ENCODE measurements at regions not wholly inside any gene's neighbourhood (a gene's known extent, or its start where the extent isn't known, plus 50 kb on each side); places are given as distances from the start of the nearest gene placed in this dataset.
"Not testable (repeated sequence)": the region's sequence is repeated elsewhere in the genome, so short reads cannot be mapped to it uniquely, and the experiment has no call there.

GRCh38 chr7:39825401-39825980 lies 124.6 kb upstream of the CDK13 start:
- no peak for DNase-seq

DNA sequence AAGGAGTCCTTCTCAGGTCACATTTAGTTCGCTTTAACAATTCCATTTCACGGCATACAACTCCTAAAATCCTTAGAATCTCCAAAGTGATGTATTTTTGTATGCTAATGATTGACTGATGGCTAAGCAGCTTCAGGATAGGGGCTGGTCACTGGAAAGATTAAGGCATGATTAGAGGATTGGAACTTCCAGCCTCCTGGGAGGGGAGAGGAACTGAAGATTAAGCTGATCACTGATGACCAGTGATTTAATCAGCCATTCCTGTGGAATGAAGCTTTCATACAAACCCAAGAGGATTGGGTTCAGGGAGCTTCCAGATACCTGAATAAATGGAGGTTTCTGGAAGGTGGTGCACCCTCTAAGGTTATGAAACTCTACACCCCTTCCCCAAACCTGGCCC lies 123.9 kb upstream of the CDK13 start:
- DNase-seq, result no peak

DNA sequence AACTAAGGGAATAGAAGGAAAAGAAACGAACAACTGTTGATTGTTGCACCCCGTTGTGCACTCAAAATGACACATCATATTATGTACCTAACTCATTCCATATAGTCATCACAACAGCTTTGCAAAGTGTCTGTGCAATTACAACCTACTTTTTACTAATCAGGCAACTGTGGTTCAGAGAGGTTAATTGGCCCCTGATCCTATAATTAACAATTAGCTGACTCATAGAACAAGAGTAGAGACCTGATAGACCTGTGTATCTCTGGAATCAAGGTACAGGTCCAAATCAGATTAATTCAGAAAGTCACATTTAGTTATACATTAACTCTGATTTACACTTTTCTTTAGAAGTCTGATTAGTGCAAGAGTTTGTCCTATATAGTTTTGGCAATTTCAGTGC lies 122.5 kb upstream of the CDK13 start:
- DNase-seq, result no peak

GRCh38 chr7:39829028-39829427 lies 121.0 kb upstream of the CDK13 start:
- no peak for DNase-seq

DNA sequence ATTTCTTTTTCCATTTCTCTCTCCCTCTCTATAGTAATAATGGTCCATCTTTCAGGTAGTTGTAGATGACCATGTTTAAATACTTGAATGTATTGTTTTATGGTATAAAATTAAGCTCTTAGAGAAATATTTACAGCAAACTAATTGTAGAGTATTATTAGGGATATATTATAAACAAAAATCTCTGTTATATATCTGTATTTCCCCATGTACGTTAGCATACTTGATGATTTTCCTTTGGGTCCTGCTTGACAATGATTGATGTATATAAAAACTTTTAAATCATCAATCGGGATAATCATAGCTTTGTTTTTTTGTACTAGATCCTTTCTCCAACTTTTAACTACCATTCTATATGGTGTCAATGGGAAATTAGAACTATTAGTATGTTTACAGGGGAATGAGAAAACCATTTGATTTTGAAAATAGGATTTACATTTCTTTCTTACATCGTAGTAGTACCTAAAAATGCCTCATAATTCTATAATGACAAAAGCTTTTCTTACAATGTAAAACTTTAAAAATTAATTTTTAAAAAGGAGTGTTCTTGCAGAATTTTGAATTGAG lies 117.5 kb upstream of the CDK13 start:
- no peak for DNase-seq

DNA sequence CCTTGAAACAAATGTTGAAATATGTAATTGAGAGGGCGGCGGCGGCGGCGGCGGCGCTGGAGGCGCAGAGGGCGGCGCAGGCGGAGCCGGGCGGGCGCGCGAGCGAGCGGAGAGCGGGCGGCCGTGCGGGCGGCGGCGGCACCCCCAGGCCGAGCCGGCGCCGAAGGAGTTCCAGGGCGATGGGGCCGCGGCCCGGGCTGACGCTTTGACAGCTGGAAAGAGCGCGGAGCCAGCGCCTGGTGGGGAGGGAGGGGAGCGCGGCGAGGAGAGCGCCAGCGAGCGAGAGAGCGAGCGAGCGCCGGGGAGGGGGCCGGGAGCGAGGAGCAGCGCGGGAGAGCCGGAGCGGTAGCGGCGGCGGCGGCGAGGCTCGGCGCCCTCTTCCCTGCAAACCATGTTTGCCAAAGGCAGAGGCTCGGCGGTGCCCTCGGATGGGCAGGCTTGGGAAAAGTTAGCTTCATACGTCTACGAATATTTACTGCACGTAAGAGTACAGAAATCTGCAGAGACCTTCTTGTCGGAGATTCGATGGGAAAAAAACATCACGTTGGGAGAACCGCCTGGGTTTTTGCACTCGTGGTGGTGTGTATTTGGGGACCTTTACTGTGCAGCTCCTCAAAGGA lies 116.8 kb upstream of the CDK13 start:
- DNase-seq, result not testable (repeated sequence)

- DNase-seq, result not testable (repeated sequence)
Observed at GRCh38 chr7:39833865-39834634, 116.0 kb upstream of the CDK13 start.

DNA sequence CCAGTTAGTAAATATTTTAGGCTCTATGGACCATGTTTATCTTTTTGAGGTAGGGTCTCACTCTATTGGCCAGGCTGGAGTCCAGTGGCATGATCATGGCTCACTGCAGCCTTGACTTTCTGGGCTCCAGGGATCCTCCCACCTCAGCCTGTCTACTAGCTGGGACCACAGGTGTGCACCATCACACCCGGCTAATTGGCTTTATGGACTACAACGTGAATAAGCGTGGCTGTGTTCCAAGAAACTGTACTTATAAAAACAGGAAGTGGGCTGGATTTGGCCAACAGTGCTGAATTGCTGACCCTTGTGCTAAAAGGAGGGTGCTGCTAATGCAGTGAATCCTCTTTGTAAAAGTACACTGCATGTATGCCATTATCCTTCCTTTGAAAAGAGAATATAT lies 111.7 kb upstream of the CDK13 start:
- DNase-seq, result peak; percentile 95

- no peak for DNase-seq
Observed at GRCh38 chr7:39845006-39845405, 105.0 kb upstream of the CDK13 start.

DNA sequence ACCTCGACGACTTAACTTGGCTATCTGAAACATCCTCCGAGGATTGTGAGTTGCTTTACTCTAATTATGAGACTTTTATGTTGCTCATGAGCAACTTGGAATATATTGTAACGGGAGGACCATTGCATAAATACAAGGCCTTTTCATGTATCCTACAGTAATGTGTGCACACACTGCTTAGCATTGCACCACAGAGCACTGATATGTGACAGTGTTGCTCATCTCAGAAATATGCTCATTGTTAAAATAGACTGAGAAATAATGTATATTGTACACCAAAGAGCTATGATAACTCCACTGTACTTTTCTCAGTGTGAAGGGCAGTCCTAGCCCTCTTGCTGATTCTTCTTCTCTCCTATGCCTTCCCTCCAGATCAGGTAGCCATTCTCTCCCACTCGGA lies 102.8 kb upstream of the CDK13 start:
- DNase-seq, result no peak

- no peak for DNase-seq
Observed at GRCh38 chr7:39851466-39852045, 98.5 kb upstream of the CDK13 start.

GRCh38 chr7:39854616-39855324 lies 95.3 kb upstream of the CDK13 start:
- DNase-seq, result not testable (repeated sequence)

- no peak for DNase-seq
Observed at GRCh38 chr7:39855325-39855674, 94.8 kb upstream of the CDK13 start.

DNA sequence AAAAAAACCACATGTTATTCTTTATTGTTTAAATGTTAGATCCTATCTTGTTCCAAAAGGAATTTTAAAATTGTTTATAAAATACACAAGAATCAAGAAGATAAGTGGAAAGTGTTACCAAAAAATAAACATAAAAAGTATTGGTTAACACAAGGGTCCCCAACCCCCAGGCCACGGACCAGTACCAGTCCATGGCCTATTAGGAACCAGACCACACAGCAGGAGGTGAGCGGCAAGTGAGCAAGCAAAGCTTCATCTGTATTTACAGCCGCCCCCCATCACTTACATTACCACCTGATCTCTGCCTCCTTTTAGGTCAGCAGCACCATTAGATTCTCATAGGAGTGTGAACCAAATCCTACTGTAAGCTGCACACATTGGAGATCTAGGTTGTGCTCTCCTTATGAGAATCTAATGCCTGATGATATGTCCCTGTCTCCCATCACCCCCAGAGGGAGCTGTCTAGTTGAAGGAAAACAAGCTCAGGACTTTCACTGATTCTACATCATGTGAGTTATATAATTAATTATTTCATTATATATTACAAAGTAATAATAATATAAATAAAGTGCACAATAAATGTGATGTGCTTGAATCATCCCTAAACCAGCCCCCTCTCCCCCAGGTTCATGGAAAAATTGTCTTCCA lies 86.3 kb upstream of the CDK13 start:
- not testable (repeated sequence) for DNase-seq

DNA sequence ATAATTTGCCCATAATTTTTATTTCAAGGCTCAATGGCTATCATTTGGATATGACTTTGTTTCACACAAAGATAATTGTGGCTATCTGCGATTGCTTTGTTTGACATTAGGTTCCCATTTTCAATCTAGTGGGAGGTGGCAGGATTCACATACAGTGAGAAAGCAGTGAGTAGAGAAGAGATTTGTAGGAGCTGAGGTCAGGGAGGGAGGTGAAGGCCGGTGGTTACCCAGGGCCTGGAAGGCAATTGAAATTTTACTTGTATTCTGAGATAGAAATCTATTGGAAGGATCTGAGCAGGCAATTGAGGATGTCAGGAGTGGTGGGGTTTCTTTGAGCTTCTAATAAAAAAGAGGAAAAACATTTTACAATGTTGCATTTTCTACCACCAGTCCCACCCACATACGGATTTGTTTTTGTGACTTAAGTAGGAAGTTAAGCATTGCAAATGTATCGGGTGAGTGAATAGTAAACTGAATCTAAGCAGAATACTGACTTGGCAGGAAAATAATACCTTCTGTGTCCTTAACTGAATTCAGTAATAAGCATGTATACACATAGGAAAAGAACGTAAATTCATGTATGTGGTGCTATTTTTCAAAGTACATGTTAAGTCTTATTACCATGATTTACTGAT lies 80.1 kb upstream of the CDK13 start:
- DNase-seq, result not testable (repeated sequence)

DNA sequence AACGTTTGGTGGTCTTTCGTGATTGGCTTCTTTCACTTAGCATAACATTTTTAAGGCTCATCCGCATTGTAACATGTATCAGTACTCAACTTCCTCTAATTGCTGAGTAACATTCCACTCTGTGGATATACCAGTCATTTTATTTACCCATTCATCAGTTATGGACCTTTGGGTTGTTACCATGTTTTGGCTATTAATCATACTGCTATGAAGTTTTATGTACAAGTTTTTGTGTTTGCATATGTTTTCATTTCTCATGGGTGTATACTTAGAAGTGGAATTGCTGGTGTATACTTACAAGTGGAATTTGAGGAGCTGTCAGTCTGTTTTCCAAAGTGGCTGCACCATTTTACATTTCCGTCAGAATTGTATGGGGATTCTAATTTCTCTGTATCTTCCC lies 78.4 kb upstream of the CDK13 start:
- DNase-seq, result not testable (repeated sequence)

- no peak for DNase-seq
Observed at GRCh38 chr7:39880556-39880955, 69.5 kb upstream of the CDK13 start.

- no peak for DNase-seq
Observed at GRCh38 chr7:39882148-39882784, 67.8 kb upstream of the CDK13 start.

DNA sequence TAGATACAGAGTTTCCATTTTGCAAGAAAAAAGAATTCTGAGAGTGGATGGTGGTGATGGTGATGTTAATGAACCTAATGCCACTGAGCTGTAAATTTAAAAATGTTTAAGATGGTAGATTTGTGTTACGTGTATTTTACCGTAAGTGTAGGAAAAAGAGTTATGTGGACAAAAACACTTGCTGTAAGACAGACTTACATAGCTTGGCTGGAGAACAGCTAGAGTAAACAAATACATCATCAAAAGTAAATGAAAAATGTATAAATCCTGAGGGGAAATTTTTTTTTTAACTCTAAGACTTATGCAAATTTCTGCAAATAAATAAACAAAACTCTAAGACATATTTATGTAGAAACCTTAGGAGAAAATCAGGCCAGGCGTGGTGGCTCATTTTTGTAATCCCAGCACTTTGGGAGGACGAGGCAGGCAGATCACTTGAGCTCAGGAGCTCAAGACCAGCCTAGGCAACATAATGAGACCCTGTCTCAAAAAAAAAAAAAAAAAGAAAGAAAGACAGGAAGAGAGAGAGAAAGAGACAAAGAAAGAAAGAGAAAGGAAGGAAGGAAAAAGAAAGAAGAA lies 66.2 kb upstream of the CDK13 start:
- no peak for DNase-seq

DNA sequence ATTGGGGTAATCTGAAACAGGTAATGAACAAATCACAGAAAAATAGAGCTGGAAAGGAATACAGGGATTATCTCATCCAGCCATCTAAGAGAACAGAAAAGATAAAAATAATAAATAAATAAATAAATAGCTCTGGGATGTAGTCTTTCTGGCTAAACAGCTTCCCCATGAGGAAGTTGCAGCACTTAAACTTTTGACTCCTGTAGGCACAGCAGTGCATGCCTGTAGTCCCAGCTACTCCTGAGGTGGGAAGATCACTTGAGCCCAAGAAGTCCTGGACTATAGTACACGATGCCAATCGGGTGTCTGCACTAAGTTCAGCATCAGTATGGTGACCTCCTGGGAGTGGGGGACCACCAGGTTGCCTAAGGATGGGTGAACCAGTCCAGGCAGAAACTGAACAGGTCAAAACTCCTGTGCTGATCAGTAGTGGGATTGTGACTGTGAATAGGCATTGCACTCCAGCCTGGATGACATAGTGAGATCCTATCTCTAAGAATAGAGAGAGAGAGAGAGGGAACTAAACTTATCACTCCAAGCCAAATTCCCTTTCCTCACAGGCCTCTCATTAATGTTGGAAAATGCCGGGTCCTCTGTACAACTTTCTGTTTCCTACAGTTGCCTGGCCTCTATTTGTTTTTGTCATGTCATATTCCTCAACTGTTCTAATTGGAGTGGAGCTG lies 61.7 kb upstream of the CDK13 start:
- DNase-seq, result no peak

- no peak for DNase-seq
Observed at GRCh38 chr7:39890411-39890810, 59.6 kb upstream of the CDK13 start.

All from NCI-H2081 treated with DMSO at 0.1 percent for 48 hours (cell line).